NCI-H1436 treated with DMSO at 0.1 percent for 48 hours (cell line): ENCODE measurements at regions not wholly inside any gene's neighbourhood (a gene's known extent, or its start where the extent isn't known, plus 50 kb on each side); places are given as distances from the start of the nearest gene placed in this dataset.
"Not testable (repeated sequence)": the region's sequence is repeated elsewhere in the genome, so short reads cannot be mapped to it uniquely, and the experiment has no call there.

Experiments used
- DNase-seq: peaks from one replicate; lab custom pipeline; 2025; lab: John Stamatoyannopoulos, UW

DNA sequence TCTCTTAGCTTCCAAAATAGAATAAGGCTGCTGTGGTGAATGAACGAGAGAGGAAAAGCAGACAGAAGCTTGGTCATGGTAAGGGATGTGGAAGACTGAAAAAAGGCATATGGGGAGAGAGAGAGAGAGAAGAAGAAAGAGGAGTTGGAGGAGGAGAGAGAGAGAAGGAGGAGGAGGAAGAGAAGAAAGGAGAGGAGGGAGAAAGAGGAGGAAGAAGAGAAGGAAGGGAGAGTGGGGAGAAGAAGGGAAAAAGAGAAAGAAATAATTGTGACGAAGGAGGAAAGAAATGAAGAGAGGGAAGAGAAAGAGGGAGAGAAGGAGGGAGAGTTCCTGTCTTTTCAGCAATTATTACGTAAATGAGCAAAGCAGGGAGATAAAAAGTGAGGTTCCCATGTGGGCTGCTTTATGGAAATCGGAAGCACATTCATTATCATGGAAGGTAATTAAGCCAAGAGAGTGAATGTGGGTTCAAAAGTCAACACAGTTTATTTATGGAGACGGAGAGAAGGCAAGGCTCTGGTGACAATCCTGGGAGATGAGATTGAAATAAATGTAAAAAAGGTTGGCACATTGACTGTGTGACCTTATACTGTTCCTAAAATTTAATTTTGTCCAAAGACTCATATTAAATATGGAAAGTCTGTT lies 611.2 kb downstream of the KIF4B start:
- no peak for DNase-seq

DNA sequence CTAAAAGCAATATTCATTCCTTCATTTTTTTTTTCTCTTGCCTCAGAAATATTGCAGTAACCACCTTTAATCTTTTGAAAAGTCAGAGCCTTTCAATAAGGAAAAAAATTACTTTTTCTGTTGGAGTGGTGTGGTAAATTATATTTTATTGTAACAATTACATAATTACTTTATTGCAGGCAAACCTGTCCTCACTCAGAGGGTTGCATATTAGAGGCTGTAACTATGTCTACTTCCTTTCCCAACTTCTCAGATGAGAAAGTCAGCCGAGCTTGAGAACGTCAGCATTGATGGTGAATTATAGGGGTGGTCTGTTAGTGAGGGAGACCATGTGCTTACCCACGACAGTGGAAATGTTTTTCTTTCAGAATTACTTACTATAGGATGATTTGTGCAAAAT lies 611.8 kb downstream of the KIF4B start:
- no peak for DNase-seq

DNA sequence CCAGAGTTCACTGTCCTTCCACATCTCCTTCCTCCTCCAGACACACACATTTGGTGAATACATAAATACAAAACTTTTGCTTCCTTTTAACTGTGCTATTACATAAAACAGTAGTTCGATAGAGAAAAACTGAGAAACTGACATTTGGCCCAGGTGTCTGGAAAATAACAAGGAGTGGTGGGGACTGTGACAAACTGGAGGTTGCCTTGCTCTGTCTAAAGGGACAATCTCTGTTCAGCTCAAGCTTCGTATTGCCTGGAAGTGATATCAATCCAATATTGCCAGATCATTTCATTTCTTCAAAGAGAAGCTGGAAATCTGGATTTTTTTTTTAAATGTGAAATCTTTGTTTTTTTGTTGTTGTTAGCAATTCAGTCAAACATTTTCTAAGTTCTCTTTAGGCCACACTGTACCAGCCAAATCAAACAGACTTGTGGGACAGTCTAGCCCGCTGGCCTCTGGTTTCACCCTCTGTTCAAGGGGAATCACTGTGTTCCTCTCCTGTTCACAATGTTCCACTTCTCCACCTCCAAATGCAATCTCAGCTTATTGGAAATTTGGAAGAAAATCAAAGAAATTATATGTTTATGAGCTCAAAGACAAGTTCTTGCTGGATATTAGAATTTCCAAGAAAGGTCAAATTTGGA lies 612.5 kb downstream of the KIF4B start:
- no peak for DNase-seq

DNA sequence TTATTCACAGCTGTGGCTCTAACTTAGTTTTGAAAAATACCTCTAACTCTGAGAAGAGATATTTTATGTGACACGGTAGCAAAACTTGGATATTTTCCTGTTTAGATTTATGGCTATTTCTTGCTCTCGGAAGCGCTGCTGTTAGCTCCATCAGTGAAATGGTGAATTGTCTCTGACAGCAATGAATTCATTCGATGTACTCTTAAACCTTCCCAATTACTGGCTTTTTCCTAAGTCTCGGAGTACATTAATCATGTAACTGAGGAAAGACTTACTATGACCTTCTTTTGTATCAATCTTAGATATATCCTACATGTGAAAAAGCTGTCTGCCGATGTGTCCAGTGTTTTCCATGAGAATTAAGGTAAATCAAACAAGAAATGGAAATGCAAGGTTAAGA lies 613.0 kb downstream of the KIF4B start:
- DNase-seq, result no peak

DNA sequence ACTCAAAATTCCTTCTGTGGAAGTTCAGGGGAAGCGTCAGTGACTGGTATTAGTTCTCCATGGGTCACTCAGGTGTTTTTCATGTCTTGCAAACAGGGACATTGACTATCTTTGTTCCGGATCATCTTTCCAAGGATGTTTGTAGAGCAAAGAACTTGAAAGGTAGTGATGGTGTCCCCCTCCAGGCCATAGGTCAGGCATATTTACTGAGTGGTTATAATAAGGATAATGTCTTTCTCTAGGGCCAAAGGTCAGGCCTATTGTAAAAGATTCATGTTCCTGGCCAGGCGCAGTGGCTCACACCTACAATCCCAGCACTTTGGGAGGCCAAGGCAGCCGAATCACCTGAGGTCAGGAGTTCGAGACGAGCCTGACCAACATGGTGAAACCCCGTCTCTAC lies 614.8 kb downstream of the KIF4B start:
- no peak for DNase-seq

DNA sequence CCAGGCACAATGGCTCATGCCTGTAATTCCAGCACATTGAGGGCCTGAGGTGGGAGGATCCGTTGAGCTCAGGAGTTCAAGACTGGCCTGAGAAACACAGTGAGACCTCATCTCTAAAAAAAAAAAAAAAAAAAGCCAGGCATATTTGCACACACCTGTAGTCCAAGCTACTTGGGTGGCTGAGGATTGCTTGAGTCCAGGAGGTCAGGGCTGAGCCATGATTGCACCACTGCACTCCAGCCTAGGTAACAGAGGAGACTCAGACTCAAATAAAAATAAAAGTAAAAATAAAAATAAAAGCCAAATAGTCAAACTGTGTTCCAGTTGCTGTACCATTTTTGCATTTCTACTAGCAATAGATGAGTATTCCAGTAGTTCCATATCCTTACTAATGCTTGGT lies 616.0 kb downstream of the KIF4B start:
- DNase-seq, result no peak

DNA sequence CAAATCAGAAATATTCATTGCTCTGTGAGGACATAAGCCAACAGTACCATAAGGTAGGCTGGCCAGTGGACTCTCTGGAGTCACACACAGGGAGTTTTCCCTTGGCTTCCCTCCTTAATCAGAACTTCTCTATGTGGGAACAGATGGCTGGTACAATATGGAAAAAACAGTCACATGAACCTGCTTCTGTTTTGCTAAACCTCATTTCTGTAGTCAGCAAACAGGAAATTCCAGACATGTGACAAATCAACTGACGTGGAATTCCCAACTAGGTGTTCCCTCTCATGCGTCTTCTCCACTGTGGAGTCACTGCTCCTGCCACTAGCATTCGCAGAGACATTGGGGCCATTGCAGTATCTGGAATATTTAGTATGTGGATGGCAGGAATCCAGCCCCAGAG lies 617.6 kb downstream of the KIF4B start:
- DNase-seq, result no peak

DNA sequence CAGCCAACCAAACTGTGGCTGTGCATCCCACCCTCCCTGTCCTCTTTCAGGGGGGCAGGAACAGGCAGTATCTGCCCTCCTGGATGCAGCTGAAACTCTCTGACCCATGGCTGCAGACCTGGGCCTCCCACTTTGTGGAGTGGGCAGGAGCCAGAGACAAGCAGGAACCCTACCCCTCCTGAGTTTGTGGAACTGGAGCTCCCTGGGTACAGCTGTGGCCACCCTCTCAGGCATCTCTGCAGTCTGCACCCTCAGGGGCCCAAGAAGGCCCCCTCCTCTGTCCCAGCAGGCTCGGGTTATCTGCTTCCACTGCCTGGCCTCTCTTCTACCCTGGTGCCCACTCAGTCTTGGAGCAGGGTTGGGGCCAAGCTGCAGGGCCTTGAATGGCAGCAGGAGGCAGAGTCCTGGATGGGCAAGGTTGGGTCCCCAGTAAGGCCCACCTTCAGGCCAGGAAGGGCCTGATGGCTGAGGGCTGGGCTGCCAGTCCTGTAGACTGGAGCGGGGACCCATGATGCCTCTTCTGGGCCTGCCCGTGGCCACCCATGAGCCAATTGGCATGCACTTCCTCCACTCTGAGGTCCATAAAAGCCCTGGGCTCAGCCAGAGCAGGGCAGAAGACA lies 619.9 kb downstream of the KIF4B start:
- DNase-seq, result no peak

DNA sequence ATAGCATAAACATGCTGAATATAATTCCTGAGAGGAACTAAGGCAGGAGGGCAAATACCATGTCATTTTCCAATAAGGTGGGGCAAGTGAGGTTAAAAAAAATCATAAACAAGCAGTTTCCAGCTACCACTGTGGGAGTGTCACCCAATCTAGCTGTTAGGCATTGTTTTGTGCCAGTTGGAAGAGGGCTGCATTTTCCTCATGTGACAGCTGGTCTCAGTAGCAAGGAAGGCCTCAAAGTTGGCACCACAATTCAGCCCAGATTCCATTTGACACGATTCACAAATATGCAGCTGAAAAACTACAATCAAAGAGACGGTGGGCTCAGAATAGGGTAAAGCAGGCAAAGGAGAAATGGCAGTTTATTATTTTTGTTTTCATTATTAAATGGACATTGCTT lies 636.1 kb downstream of the KIF4B start:
- DNase-seq, result no peak

DNA sequence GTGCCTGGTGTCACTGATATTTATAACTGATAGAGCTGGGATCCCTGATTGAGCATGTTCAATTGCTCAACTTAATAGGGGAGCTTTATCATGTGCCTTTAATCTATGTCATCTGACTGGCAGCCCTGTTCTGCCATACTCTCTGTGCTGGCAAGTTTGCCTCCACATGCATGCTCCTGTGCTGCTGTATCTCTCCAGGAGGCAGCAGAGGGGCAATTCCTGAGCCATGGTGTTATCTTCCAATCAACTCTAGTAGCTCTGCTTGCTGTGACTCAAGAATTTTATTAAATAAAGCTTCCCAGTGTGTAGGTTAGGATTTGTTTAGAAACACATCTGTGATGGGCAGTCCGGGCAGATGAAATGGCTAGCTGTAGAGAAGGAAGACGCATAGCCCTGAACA lies 642.0 kb downstream of the KIF4B start:
- no peak for DNase-seq

DNA sequence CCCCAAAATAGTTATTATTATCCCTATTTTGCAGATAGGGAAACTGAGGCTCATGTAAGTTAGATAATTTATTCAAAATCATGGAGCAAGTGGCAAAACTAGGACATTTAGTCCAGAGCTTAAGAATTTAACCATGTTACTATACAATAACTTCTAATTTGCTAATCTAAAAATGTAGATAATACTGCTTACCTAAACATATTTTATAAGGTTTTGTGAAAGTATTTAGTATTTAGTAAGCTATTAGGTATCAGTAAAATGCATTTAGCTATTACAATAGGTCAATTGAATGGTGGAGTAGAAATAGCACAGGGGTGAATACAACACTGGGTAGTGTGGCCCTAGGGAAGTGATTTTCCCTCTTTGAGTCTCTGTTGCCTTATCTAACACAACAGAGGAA lies 648.3 kb downstream of the KIF4B start:
- DNase-seq, result no peak

DNA sequence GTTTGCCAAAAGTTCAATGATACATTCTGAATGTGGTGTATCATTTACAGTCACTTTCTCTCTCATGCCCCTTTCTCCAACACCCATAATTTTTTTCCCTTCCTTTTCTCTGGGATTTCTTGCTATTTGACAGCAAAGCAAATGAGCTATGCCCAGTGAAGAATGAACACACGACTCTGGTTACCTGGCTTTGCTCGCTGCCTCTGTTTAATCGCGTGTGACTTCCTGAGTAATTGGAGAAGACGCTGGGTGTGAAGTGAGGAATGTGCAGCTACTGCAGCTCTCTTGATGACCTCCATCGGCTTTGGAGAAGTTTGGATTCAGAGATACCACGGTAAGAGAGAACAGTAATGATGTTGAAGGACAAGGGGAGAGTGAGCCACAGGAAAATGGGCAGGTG lies 651.8 kb downstream of the KIF4B start:
- DNase-seq, result no peak

DNA sequence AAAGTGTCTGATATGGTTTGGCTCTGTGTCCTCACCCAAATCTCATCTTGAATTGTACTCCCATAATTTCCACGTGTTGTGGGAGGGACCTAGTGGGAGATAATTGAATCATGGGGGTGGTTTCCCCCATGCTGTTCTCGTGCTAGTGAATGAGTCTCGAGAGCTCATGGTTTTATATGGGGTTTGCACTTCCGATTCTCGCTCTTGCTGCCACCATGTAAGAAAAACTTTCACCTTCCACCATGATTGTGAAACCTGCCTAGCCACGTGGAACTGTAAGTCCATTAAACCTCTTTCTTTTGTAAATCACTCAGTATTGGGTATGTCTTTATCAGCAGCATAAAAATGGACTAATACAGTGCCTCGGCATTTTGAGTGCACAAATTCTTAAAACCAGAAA lies 655.0 kb upstream of the SGCD start:
- not testable (repeated sequence) for DNase-seq

DNA sequence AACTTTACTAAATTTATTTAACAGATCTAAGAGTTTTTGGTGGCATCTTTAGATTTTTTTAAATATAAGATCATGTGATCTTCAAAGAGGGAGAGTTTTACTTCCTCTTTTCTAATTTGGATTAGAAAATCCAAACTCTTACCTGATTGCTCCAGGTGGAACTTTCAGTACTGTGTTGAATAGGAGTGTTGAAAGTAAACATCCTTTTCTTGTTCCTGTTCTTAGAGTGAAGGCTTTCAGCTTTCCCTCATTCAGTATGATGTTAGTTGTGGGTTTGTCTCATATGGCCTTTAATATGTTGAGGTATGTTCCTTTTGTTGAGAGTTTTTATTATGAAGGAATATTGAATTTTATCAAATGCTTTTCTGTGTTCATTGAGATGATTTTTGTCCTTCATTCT lies 650.0 kb upstream of the SGCD start:
- no peak for DNase-seq

DNA sequence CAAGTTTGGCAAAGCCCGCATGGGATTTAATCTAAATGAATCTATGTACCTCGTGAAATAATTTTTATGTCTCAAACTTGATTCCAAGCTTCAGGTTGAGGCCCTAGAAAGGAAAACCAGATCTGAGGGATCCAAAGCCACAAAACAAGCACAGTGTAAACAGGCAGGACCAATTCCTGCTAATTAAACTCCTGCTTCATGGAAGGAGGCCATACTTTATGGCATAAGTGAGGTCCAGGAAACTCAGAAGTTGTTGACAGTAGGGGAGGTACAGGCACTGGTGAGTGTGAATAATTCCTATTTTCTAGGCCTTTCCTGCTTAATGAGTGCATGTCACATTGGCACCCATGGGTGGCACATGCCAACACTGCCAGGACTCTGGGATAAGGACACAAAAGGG lies 648.6 kb upstream of the SGCD start:
- no peak for DNase-seq

DNA sequence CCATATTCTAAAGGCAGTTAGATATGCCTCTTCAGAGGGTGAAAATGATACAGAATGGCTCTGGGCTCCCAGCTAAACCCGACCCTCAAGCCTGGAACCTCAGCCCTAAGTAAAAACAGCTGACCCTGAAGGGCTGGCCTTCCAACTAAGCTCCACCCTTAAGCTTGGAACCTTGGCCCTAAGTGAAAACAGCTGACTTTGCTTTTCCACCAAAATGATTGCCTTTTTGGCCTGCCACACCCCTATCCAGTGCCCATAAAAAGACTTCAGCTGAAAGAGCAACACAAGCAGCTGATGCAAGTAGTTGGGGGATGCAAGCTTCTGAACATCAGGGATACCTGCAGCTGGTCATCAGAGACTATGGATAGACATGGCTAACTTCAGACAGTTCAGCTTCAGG lies 647.4 kb upstream of the SGCD start:
- no peak for DNase-seq

DNA sequence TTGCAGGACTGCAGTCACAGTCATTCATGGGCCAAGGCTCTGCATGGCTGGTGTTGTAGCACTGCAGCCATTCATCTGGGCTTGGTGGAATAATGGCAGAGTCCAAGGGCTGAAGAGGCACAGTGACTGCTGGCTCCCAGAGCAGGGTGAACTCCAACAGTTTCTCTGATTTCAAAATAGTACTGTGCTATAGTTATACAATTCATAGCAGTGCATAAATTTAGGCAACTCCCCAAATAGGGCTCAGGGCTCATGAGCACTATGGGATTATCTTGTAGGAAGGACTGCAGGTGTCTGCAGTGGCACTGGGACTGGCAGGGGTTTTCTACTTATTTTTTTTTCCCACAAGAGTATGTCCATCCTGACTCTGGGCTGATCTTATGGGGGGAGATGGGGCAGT lies 642.5 kb upstream of the SGCD start:
- DNase-seq, result no peak

DNA sequence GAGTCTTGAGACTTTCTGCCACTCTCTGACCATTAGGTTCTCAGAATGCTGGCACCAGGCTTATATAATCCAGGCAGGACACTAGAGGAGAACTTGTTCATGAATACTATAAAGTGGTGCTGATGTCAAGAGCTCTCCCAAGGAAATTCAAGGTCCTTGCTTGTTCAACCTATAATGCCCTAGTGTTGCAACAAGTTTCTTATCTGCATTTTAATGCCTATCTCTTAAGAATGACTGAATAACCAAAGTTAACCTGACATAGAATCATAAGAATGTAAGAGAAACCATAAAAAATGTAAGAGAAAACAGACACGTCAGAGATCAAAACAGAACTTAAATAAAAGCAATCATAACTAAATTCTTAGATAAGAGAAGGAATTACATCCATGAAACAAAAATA lies 640.8 kb upstream of the SGCD start:
- no peak for DNase-seq

DNA sequence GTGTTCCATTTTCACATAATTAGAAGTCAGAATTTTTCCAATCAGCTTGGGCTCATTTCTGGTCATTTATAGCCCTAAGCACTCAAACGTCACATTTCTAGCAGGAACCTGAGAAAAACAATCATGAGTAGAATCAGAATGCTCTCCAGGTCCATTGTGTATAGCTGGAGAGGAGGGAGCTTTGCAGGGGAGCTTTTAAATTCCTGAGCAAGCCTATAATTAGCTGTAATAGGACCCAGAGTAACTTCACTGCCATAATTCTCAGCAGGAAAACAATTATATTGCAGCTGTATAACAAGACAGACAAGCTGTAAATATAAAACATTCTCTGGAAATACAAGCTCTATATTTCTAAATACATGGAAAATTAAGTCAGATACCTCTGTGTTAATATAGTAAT lies 637.6 kb upstream of the SGCD start:
- DNase-seq, result peak; percentile 21

DNA sequence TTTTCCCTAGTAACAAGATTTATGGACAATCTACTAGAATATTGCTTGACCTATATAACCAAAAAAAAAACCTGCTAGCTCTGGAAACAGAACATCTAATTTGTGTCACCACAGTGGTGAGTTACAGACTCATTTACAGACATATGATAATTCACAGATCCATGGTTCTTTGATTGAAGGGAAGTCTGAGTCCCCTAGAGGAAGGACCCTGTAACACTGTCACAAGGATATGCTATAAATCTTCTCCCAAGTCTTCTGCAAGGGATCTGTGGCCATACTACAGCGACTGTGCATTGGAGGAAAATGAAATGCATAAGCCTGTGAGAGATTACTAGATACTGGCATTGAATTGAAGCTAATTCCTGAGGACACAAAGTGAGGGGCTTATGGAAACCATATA lies 630.6 kb upstream of the SGCD start:
- DNase-seq, result no peak

DNA sequence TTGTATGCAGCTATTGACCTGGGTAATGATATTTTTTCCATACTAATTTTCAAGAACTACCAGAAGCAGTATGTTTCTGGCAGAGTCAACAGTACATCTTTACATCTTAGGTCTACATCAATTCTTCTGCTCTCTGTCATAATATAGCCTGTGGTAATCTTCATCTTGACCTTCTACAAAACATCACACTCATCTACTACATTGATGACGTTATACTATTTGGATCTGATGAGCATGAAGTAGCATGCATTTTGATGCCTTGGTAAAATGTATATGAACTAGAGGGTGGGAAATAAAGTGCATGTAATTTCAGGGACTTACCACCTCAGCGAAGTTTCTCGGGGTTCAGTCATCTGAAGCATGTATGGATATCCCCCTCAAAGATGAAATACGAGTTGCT lies 629.7 kb upstream of the SGCD start:
- no peak for DNase-seq

DNA sequence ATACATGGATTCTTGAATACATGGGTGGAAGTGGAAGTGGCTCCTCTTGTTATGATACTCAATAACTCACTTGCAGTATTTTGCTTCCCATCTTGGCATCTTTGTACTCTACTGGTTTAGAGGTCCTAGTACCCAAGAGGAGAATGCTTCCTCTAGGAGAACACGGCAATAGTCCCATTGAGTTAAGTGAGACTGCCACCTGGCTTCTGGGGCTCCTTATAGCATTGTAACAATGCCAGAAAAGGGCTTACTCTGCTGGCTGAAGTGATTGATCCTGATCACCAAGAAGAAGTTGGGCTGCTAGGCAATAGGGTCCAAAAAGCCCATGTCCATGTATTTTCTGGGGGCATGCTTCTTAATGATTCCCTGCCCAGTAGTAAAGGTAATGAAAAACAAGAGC lies 627.6 kb upstream of the SGCD start:
- DNase-seq, result no peak

DNA sequence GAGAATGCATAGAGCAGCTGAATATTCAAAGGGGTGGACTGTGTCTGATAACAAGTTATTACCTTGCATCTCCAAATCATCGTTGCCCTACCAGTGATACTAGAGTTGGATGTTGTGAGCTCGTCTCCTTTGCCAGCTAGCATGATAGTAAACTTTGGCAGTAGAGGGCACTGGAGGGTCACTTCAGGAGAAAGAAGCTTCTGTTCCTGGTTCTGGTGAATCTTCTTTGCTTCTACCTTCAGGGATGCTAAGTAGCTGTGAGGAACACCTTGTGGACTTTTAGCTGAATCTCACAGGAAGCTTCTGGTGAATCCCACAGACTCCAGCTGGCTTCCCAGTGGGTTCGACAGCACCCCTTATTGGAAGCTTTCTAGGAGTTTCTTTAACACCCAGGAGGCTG lies 626.6 kb upstream of the SGCD start:
- no peak for DNase-seq

DNA sequence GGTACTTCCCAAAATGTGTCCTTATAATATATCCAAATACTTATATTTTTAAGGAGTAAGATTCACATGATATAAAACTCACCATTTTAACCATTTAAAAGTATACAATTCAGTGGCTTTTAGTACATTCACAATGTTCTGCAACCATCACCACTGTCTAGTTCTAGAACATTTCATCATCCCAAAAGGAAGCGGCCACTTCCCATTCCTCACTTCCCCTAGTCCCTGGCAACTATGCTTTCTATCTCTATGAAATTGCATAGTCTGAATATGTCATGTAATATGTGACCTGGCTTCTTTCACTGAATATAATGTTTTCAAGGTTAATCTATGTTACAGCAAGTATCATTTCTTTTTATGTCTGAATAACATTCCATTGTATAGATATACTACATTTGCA lies 615.1 kb upstream of the SGCD start:
- DNase-seq, result no peak
